HG03139 (cell line): ENCODE measurements at regions not wholly inside any gene's neighbourhood (a gene's known extent, or its start where the extent isn't known, plus 50 kb on each side); places are given as distances from the start of the nearest gene placed in this dataset.

ENCODE experiments used
- ATAC-seq: cut with Tn5 transposase; IDR thresholded peaks from one replicate; pipeline ENCODE4 v1.9.1; 2021; ENCODE audit not compliant: unreplicated experiment

DNA sequence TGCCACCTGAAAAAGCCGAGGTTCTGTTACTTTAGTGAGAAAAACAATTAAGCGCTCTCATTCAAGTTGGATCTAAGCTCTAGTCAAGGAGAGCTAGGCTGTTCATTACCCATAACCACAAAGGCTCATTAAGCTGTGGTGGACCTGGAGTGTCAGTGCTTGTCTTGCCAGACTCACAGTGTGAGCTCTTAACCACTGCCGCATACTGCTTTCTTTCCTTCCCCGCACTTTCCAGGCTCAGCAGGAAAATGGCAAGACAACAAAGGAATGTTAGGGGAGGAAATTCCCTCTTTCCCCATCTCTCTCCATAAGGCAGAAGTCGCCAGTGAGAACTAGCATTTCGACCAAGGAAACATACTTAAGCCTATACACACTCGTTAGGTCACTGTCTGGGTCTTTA, 467.3 kb downstream of the ENC1 start:
- ATAC-seq, result no peak

GRCh38 chr5:74169701-74170100, 470.8 kb downstream of the ENC1 start:
- no peak for ATAC-seq

DNA sequence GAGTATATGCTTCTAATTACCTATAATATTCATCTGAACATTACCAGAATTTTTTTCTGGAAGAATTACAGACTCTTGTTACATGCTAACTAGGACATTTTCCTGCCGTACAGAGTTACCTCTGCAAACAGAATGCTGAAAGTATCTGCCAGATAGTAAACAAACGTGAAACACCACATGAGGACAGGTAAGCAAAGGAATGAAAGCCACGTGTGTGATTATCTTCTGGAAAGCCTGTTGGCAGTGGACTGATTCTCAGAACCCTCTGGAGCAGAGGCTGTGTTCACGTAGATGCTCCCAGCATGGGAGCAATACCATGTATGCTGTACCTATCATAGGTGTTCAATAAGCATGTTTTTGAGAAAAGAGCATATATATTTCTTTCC, 472.6 kb downstream of the ENC1 start:
- ATAC-seq, result no peak

DNA sequence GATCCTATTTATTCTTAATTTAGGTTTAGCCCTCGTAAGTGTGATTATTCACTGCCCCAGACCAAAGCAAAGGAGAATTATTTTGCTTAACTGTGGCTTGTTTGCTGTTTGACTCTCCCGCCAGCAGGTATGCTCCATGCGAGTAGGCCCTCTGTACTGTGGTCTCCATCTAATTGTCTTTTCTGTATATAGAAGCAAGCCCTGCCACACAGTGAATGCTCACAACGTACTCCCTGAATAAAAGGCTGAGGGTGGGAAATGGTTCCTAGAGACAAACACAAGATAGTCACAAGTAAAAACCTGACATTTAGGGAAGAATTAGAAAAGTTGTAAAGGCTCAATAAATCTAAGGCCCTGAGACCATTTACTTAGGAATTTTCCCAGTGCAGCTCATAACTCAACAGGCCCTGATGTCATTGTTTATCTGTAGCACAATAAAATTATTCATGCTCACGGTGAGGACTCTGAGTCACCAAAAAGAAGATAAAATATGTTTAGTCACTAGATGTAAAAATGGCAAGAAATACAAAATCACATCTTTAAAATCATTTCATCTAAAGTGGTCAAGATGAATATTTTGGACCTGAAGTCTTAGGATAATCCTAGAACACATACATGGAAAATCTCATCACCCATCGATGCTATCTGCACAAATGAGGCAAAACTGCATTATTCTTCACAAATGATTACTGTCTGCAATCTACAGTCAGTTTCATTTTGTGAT, 473.2 kb downstream of the ENC1 start:
- ATAC-seq, result no peak

DNA sequence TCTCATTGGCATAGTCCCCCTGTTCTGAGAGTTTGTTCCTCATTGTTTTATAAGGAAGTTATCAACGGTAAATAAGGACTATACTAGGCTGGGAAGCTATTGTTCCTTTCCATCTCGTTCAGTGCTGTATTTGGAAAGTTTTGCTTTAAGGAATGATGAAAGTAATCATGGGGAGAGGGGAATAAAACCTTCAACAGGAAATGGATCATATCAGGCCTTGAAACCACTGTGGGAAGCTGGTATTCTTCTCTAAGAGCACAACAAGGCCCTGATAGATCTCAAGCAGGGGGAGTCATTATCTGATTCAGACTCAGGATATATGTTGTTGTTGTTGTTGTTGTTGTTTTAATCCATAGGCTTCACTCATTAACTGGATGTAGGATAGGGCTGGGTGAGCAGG, 474.5 kb downstream of the ENC1 start:
- ATAC-seq, result no peak

DNA sequence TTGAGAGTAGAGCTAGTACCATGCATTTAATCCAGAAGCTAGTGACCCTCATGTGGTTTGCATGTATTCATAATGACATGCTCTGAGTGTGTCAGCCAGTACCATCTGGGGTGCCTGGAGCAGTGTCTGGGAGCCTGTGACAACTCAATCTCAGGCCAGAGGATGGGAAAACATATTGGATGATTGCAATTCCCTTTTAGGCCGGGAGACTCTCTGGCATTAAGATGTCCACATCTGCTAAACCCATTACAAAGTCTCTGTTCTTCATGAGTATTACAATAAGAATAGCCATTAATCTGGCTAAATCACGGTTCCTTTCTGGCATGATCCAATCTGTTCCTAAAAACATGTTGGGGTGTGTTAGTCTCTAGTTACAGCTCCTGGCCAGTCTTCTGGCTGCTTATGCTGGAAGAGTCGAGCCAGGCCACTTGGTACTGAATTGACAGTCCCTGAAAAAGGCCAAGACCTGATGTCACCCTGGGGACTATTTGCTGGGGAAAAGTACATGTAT, 475.7 kb downstream of the ENC1 start:
- ATAC-seq, result no peak

DNA sequence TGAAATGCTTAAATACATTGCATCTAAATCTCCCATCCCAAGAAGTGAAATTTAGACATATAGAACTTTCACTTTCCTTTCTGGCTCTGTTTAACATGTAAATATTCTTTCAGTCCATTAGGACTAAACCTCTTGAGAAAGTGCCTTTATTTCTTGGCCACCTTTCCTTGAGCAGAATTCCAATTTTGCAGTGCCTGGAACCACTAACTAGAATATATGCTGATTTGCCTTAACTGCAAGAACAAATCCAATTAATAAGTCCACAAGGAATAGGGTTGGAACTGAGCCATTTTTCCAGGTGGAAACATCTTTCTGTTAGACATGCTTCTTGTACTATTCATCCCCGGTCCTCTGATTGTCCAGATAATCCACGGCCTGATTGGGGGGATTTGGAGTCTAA, 478.0 kb downstream of the ENC1 start:
- no peak for ATAC-seq

DNA sequence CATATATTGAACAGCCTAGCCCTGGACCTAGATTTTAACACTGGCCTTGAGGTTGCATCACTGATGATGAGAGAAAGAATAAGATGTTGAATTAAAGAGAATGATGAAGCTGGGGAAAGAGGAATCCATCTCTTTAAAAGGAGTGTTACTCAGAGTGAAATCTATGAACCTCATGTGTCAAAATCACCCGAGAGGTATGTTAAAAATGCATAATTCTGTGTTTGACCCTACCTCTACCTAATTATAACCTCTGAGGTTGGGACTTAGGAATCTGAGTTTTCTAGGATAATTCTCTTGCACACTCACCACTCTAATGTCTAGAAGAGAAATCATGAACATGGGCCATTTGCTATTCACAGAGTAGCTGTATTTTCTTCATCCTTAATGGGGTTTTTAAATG, 479.4 kb downstream of the ENC1 start:
- no peak for ATAC-seq

DNA sequence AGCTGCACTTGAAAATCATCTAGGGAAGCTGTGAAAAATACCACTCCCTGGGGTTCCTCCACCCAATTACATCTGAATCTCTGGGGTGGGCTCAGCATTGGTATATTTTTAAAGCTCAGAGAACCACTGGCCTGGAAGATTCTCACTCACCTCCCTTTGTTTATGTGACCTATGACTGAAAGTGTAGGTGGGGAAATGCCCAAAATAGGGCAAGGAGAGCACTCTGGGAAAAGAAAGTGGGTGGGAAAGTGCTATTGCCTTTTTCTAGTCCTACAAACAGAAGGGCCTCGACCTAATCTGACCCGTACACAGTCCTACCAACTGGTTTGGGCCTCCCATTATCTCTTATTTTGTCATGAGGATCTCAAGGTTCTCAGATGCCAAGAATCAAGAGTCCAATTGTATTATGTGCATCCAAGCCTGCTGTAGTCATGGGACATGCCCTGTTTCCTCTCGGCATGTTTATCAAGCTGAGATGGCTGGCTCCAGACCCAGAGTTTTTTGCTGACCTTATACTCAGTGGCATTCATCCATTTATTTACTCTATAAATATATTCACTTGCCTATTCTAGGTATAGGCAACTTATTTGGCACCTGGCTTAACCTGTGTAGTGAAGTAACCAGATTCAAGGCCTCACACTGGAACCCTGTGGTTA, 483.7 kb downstream of the ENC1 start:
- ATAC-seq, result no peak

- ATAC-seq, result no peak
Measured at GRCh38 chr5:74155501-74155900, 485.0 kb downstream of the ENC1 start.

- ATAC-seq, result no peak
Measured at GRCh38 chr5:74154526-74154925, 486.0 kb downstream of the ENC1 start.

DNA sequence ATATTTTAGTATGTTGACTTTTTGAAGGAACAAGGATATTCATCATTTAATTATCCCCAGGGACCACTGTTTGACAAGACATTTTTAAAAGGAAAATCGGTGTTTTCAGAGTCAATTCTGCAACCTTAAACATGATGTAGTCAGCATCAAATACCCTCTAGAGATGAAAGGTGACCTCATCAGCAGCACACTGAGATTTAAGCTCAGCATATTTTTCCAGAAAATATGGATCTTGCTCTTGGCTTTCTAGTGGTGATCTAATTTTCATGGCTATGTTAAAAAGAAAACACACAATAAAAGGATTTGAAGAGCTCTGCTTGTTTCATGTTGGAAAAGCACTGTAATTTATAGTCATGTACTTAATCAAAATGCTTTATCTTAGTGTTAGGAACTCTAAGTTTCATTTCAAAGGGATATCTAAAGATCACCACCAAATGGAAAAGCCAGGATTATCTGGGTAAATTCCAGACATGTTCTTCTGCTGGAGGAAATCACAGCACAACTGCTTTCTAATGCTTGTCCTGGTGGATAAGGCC, 487.2 kb downstream of the ENC1 start:
- ATAC-seq, result no peak

DNA sequence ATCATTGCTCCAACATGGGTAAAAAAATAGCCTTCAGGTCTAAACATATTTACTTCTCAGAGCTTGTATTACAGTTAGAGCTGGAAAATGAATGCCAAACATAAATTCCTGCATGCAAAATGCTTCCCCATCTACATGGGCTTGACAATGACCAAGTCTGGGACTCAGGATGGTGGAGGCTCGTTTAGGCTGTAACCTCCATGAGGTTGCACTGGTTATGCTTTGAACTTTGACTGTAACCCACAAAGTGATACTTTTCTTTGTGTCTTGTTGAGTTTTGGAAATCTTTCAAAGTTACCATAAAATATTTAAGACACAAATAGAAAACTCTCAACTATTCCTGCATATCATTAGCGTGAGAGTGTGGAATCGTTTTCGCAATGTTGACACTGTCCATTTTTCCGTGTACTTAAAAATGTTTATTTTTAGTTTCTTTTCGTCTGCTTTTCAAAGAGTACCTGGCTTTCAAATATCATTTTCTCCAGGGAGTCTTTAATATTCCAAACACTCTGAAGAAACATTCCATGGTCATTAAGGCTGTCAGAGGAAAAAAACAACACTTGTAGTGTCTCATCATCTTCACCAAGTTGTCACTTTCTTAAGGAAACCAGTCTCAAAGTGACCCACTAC, 487.8 kb downstream of the ENC1 start:
- ATAC-seq, result no peak

DNA sequence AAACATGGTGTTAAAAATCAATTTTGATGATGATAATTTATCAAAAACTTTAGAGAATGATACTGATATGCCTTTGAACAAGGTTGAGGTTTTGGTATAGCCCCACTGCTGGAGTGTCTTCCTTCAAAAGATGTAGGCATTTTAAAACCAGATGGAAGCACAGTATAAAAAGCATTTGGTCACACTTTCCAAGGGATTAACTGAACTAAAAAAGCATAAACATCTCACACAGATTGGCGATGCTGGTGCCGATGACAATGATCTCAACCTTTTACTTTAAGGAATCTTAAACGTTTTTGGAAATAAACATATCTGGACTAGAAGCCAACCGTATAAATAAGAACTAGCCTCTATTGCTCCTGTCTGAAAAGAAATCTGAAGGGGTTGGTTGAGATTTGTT, 488.4 kb downstream of the ENC1 start:
- no peak for ATAC-seq

GRCh38 chr5:74149395-74149794, 491.1 kb downstream of the ENC1 start:
- no peak for ATAC-seq

DNA sequence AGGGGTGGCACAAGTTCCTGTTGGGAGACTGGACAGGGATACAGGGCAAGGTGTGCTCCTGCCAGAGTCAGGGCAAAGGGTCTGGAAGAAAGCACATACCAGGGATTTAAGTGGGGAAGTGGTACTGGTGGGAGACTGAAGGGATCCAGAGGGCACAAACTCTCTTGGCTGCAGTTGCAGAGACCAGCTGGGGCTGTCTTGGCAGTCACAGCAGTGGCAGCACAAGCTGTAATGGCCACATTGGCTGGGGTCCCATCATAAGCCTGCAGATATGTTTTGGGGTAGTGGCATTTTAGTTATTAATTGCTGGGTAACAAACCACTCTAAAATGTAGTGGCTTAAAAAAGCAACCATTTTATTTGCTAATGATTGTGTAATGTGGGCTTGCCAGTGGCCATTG, 492.2 kb downstream of the ENC1 start:
- no peak for ATAC-seq

DNA sequence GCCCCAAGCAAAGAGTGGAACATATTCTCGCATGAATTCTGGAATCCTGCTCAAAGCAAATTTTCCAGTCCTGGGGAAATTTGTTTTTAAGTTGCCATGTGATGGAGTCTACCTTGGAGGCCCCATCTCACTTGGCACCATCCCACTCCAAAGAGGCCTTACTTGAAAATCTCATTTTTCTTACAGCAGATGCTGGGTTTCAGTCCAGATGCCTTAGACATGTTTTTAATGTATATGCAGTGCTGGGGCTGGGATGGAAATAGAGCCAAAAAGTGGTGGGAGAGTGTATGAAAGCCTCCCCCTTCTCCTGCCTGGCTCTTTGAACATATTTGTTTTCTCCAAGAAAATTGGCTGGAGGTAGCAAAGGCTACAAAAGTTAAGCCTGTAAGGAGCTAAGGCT, 493.7 kb downstream of the ENC1 start:
- ATAC-seq, result no peak

DNA sequence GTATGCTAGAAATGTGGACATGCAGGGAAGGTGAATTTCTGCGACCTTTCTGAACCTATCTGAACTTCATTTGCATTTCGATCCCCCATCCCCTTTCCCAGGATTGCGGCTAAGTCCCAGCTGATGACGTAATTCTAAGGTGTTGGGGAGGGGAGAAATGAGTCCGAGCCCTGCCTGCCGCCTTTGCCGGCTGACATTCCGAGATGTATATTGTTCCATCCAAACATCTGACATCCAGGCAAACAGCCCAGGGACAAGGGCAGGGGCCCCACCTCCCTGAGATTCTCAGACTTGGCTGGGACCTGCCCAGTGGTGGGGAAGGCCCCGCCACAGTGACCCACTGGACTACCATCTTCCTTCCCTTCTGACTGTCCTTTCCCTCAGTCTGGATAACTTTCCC, 494.6 kb downstream of the ENC1 start:
- no peak for ATAC-seq

DNA sequence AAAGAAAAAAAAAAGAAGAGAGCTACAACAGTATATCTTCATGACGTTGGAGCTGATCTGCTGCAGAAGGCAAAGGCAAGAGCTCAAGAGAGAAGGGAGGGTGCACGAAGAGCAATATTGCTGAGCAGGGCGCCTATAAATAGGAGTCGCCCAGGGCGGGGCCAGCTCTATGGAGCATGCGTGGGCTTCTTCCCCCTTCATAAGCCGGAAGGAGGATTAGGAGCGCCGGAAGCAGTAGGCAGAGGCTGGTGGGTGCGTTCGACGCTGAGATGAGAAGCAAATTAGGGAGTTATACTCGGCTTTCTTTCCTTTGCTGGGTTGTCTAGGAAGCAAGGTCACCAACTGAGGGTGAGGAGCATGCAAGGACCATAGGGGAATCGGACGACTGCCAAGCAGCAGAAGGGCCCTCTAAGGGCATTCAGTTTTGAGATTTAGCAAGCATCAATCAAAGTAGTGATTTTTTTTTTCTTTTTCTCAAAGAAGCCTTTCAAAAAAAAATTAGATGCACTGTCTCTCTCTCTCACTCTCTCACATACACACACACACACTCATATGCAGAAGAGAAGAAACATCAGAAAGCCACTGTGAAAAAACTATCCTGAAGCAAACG, 496.7 kb downstream of the ENC1 start:
- ATAC-seq, result no peak

DNA sequence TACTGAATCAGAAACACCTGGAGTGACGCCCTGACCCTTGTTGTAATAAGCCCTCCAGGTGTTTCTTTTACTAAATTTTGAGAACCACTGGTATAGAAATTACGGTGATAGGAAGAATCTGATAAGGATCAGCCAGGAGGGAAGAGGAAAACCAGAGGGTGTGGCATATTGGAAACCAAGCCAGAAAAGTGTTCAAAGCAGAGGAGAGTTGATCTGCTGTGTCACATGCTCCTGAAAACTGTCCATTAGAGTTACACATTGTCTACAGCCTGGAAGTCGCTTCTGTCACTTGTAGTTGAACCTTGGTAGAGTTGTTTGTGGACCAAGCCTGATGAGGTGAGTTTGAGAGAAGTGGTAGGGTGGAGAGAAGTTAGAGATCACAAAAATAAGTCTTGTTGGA, 497.4 kb downstream of the ENC1 start:
- no peak for ATAC-seq

- ATAC-seq, result no peak
Measured at GRCh38 chr5:74141053-74141452, 499.5 kb downstream of the ENC1 start.

DNA sequence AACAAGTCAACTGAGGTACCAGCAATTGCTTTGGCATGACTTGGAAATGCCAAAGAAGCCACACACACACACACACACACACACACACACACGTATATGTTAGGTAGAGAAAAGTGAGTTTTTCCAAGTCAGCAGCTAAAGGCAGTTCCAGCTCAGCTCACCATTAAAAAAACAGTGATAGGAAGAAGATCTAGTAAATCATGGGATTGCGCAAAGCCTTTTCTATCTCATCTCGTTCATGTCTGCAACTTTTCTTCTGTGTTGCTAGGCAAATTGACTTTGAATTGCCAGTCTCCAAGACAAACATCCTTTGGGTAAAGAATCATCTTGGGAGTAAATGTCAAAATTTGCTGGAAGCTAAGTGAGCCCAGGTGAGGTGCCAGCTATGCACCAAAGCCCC, 500.1 kb downstream of the ENC1 start:
- ATAC-seq, result no peak
